ENCODE measurements at regions not wholly inside any gene's neighbourhood (a gene's known extent, or its start where the extent isn't known, plus 50 kb on each side); places are given as distances from the start of the nearest gene placed in this dataset.

- Mint-ChIP-seq H3K36me3 (ENCODE audit: low read depth) (no peaks in the 10 kb centered on the region), H3K4me1 (no peaks in the 10 kb centered on the region), H3K27ac (no peak overlapping the region)
Observed at GRCh38 chr16:35182943-35183550, 1723.6 kb downstream of the TP53TG3F start.

GRCh38 chr16:35184356-35184870 lies 1725.0 kb downstream of the TP53TG3F start:
- Mint-ChIP-seq H3K4me1 (no peaks in the 10 kb centered on the region), H3K27me3 (ENCODE audit: low read depth) (no peaks in the 10 kb centered on the region), H3K36me3 (ENCODE audit: low read depth) (no peaks in the 10 kb centered on the region), H3K9me3 (peaks cover 46% of the 10 kb centered on the region), H3K4me3 (no peak overlapping the region), H3K27ac (no peak overlapping the region)
- no peak for TF ChIP-seq CTCF (IDR thresholded peaks at IDR 0.05; ENCODE audit: unreplicated experiment in 3 of 3)

More at GRCh38 chr16:35182943-35183550, 1723.6 kb downstream of the TP53TG3F start:
- no peak for TF ChIP-seq CTCF (IDR thresholded peaks at IDR 0.05; ENCODE audit: unreplicated experiment in 3 of 3)
- Mint-ChIP-seq H3K9me3 (peaks cover 43% of the 10 kb centered on the region), H3K27me3 (ENCODE audit: low read depth) (no peaks in the 10 kb centered on the region), H3K4me3 (no peak overlapping the region)

- Mint-ChIP-seq H3K27ac (no peak overlapping the region), H3K27me3 (ENCODE audit: low read depth) (no peaks in the 10 kb centered on the region)
Observed at GRCh38 chr16:35185366-35186044, 1726.1 kb downstream of the TP53TG3F start.

GRCh38 chr16:35186045-35186759 lies 1726.8 kb downstream of the TP53TG3F start:
- H3K4me1 Mint-ChIP-seq = no peaks in the 10 kb centered on the region
- TF ChIP-seq CTCF (IDR thresholded peaks at IDR 0.05; ENCODE audit: unreplicated experiment in 3 of 3) = no peak
- no peak overlapping the region for H3K4me3 Mint-ChIP-seq
- no peak overlapping the region for H3K27ac Mint-ChIP-seq
- H3K9me3 Mint-ChIP-seq = peaks cover 38% of the 10 kb centered on the region
- H3K36me3 Mint-ChIP-seq (ENCODE audit: low read depth) = no peaks in the 10 kb centered on the region
- H3K27me3 Mint-ChIP-seq (ENCODE audit: low read depth) = no peaks in the 10 kb centered on the region

More at GRCh38 chr16:35185366-35186044, 1726.1 kb downstream of the TP53TG3F start:
- Mint-ChIP-seq H3K4me1 (no peaks in the 10 kb centered on the region), H3K9me3 (peaks cover 39% of the 10 kb centered on the region), H3K4me3 (no peak overlapping the region), H3K36me3 (ENCODE audit: low read depth) (no peaks in the 10 kb centered on the region)
- TF ChIP-seq CTCF (IDR thresholded peaks at IDR 0.05; ENCODE audit: unreplicated experiment in 3 of 3) = no peak

- H3K27ac Mint-ChIP-seq = no peak overlapping the region
- H3K9me3 Mint-ChIP-seq = peaks cover 32% of the 10 kb centered on the region
- no peaks in the 10 kb centered on the region for H3K36me3 Mint-ChIP-seq (ENCODE audit: low read depth)
- no peak overlapping the region for H3K4me3 Mint-ChIP-seq
- H3K4me1 Mint-ChIP-seq = no peaks in the 10 kb centered on the region
- no peak for TF ChIP-seq CTCF (IDR thresholded peaks at IDR 0.05; ENCODE audit: unreplicated experiment in 3 of 3)
- no peaks in the 10 kb centered on the region for H3K27me3 Mint-ChIP-seq (ENCODE audit: low read depth)
Observed at GRCh38 chr16:35187665-35188225, 1728.3 kb downstream of the TP53TG3F start.

Measured in nephron (organoid).